GM23338 (cell line): ENCODE measurements at regions not wholly inside any gene's neighbourhood (a gene's known extent, or its start where the extent isn't known, plus 50 kb on each side); places are given as distances from the start of the nearest gene placed in this dataset.

Experiments
- ATAC-seq: fragments of 200-7000 bp; cut with Tn5 transposase; 3 replicates; pipeline ENCODE4 v1.9.1; 2020
- DNase-seq: peaks from one replicate; pipeline ENCODE4 v3.0.0-alpha.2; 2015; ENCODE audit warnings: low spot score
- H2AFZ ChIP-seq: fragments of 200-600 bp; sonication (generic); 2 replicates; pipeline ENCODE4 v1.8.0; 2016; ENCODE audit warnings: antibody characterized with exemption, mild to moderate bottlenecking, moderate library complexity
- H3F3A ChIP-seq: fragments of 200-600 bp; sonication (generic); replicated peaks from 2 replicates; pipeline ENCODE4 v1.8.0; 2017; ENCODE audit warnings: antibody characterized with exemption, mixed run types, low read depth
- H3K27ac ChIP-seq: fragments of 200-600 bp; sonication (generic); 2 replicates; pipeline ENCODE4 v1.6.1; 2016; ENCODE audit warnings: low read depth
- H3K27me3 ChIP-seq: fragments of 200-600 bp; sonication (generic); 2 replicates; pipeline ENCODE4 v1.8.0; 2016; ENCODE audit warnings: mild to moderate bottlenecking, mixed run types, moderate library complexity; ENCODE audit not compliant: insufficient read depth
- H3K36me3 ChIP-seq: fragments of 200-600 bp; sonication (generic); 2 replicates; pipeline ENCODE4 v1.8.0; 2016; ENCODE audit warnings: mild to moderate bottlenecking; ENCODE audit not compliant: insufficient read depth
- H3K4me1 ChIP-seq: fragments of 200-600 bp; sonication (generic); 2 replicates; pipeline ENCODE4 v1.8.0; 2016; ENCODE audit warnings: mild to moderate bottlenecking, moderate library complexity; ENCODE audit not compliant: insufficient read depth
- H3K4me2 ChIP-seq: fragments of 200-600 bp; sonication (generic); 2 replicates; pipeline ENCODE4 v1.7.1; 2017; ENCODE audit warnings: mixed run types
- H3K4me3 ChIP-seq: fragments of 200-600 bp; sonication (generic); 2 replicates; pipeline ENCODE4 v1.6.1; 2016; ENCODE audit warnings: mixed run types
- H3K79me2 ChIP-seq: fragments of 200-600 bp; sonication (generic); replicated peaks from 2 replicates; pipeline ENCODE4 v1.8.0; 2017; ENCODE audit warnings: mild to moderate bottlenecking; ENCODE audit not compliant: insufficient read depth
- H3K9me2 ChIP-seq: fragments of 200-600 bp; sonication (generic); 2 replicates; pipeline ENCODE4 v1.8.0; 2017; ENCODE audit not compliant: insufficient read depth
- H4K20me1 ChIP-seq: fragments of 200-600 bp; sonication (generic); replicated peaks from 2 replicates; pipeline ENCODE4 v1.8.0; 2017; ENCODE audit warnings: mild to moderate bottlenecking; ENCODE audit not compliant: insufficient read depth
- H3K27ac Mint-ChIP-seq: 2 replicates; pipeline ENCODE4 v1.8.0; 2020; ENCODE audit warnings: inconsistent platforms, mild to moderate bottlenecking, moderate library complexity, mixed read lengths
- H3K27me3 Mint-ChIP-seq: 3 replicates; pipeline ENCODE4 v1.8.0; 2022; ENCODE audit warnings: low read depth, mild to moderate bottlenecking, moderate library complexity, mixed read lengths, inconsistent platforms; ENCODE audit not compliant: insufficient read depth, poor library complexity
- H3K36me3 Mint-ChIP-seq: 3 replicates; pipeline ENCODE4 v1.8.0; 2021; ENCODE audit warnings: low read depth, mild to moderate bottlenecking, inconsistent platforms, moderate library complexity, mixed read lengths
- H3K4me1 Mint-ChIP-seq: 3 replicates; pipeline ENCODE4 v1.8.0; 2020; ENCODE audit warnings: mild to moderate bottlenecking, inconsistent platforms, mixed read lengths
- H3K4me3 Mint-ChIP-seq: 3 replicates; pipeline ENCODE4 v1.8.0; 2021; ENCODE audit warnings: moderate library complexity, mild to moderate bottlenecking, inconsistent platforms, mixed read lengths
- H3K9me3 Mint-ChIP-seq: 3 replicates; pipeline ENCODE4 v1.8.0; 2020; ENCODE audit warnings: moderate library complexity, mild to moderate bottlenecking, inconsistent platforms, mixed read lengths
- EZH2 ChIP-seq: fragments of 200-600 bp; sonication (generic); IDR thresholded peaks from one replicate; pipeline ENCODE4 v1.8.0; 2017; ENCODE audit warnings: antibody characterized with exemption, mild to moderate bottlenecking, low read depth; ENCODE audit not compliant: unreplicated experiment
- EZH2phosphoT487 ChIP-seq: fragments of 200-600 bp; sonication (generic); IDR thresholded peaks from one replicate; pipeline ENCODE4 v1.8.1; 2018; ENCODE audit warnings: antibody characterized with exemption; ENCODE audit not compliant: unreplicated experiment
- JUNB ChIP-seq: IDR thresholded peaks from one replicate; pipeline ENCODE4 v1.6.1; 2016; ENCODE audit warnings: antibody characterized with exemption; ENCODE audit not compliant: unreplicated experiment
- STAT1 ChIP-seq: IDR thresholded peaks from one replicate; pipeline ENCODE4 v1.6.1; 2016; ENCODE audit warnings: antibody characterized with exemption; ENCODE audit not compliant: unreplicated experiment
- ZNF331 ChIP-seq: fragments of 250-450 bp; sonication (Bioruptor Pico); IDR thresholded peaks from 2 replicates; pipeline ENCODE4 v1.5.0; 2020; ENCODE audit warnings: low read depth, mild to moderate bottlenecking, moderate library complexity
- TF ChIP-seq, protein P1 (sequence below): fragments of 250-450 bp; sonication (Bioruptor Pico); IDR thresholded peaks from 2 replicates; pipeline ENCODE4 v1.5.0; 2020; ENCODE audit warnings: mild to moderate bottlenecking, moderate library complexity
- TF ChIP-seq, protein P2 (sequence below): IDR thresholded peaks from 2 replicates; pipeline ENCODE4 v1.6.1; 2016; ENCODE audit warnings: antibody characterized with exemption
- TF ChIP-seq, protein P3 (sequence below): IDR thresholded peaks from one replicate; pipeline ENCODE4 v1.6.1; 2018; ENCODE audit warnings: antibody characterized with exemption; ENCODE audit not compliant: unreplicated experiment

DNA sequence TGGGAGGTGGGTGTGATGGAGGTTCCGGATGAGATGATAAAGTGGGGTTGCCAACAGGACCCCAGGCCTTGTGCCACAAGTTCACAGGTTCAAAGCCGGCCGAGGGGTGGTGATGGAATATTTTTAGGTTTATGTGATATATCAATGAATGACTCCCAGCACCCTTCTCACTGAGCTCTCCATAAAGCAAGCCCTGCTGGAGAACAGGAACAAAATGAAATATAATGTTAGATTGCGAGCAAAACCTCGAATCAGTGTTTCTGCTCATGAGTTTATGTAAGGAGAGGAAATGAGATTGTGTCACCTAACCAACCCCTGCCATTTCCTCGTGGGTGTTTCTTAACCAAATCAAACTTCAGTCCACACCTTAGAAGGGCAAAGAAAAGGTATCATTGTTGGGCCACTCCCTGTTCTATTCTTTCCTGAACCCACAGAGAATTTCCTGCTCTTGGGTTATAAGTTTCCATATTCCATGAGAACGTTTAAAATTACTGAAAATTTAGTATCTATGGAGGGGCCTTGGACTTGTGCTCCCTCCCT is 192.2 kb upstream of the EXOC2 start:
- Histone ChIP-seq H3K27ac (no peak overlapping the region), H3K36me3 (no peaks in the 10 kb centered on the region), H4K20me1 (no peaks in the 10 kb centered on the region), H3K9me2 (no peaks in the 10 kb centered on the region; the same call in 1 of the 2 replicates), H2AFZ (no peak overlapping the region), H3K4me1 (no peaks in the 10 kb centered on the region; the same call in 1 of the 2 replicates), H3K4me3 (no peak overlapping the region), H3F3A (no peaks in the 10 kb centered on the region), H3K27me3 (no peaks in the 10 kb centered on the region), H3K4me2 (no peak overlapping the region), H3K79me2 (no peaks in the 10 kb centered on the region)
- peaks cover 4% of the 10 kb centered on the region for H3K27me3 Mint-ChIP-seq
- H3K27ac Mint-ChIP-seq: no peak overlapping the region
- H3K4me1 Mint-ChIP-seq: peaks cover 10% of the 10 kb centered on the region
- H3K9me3 Mint-ChIP-seq: no peaks in the 10 kb centered on the region; the same call in 2 of the 3 replicates
- ATAC-seq: no peak
- TF ChIP-seq ZNF331 (CRISPR knock-in tag): no peak
- TF ChIP-seq JUNB: no peak
- TF ChIP-seq STAT1: no peak
- no peak for TF ChIP-seq EZH2
- TF ChIP-seq, protein P1, sequence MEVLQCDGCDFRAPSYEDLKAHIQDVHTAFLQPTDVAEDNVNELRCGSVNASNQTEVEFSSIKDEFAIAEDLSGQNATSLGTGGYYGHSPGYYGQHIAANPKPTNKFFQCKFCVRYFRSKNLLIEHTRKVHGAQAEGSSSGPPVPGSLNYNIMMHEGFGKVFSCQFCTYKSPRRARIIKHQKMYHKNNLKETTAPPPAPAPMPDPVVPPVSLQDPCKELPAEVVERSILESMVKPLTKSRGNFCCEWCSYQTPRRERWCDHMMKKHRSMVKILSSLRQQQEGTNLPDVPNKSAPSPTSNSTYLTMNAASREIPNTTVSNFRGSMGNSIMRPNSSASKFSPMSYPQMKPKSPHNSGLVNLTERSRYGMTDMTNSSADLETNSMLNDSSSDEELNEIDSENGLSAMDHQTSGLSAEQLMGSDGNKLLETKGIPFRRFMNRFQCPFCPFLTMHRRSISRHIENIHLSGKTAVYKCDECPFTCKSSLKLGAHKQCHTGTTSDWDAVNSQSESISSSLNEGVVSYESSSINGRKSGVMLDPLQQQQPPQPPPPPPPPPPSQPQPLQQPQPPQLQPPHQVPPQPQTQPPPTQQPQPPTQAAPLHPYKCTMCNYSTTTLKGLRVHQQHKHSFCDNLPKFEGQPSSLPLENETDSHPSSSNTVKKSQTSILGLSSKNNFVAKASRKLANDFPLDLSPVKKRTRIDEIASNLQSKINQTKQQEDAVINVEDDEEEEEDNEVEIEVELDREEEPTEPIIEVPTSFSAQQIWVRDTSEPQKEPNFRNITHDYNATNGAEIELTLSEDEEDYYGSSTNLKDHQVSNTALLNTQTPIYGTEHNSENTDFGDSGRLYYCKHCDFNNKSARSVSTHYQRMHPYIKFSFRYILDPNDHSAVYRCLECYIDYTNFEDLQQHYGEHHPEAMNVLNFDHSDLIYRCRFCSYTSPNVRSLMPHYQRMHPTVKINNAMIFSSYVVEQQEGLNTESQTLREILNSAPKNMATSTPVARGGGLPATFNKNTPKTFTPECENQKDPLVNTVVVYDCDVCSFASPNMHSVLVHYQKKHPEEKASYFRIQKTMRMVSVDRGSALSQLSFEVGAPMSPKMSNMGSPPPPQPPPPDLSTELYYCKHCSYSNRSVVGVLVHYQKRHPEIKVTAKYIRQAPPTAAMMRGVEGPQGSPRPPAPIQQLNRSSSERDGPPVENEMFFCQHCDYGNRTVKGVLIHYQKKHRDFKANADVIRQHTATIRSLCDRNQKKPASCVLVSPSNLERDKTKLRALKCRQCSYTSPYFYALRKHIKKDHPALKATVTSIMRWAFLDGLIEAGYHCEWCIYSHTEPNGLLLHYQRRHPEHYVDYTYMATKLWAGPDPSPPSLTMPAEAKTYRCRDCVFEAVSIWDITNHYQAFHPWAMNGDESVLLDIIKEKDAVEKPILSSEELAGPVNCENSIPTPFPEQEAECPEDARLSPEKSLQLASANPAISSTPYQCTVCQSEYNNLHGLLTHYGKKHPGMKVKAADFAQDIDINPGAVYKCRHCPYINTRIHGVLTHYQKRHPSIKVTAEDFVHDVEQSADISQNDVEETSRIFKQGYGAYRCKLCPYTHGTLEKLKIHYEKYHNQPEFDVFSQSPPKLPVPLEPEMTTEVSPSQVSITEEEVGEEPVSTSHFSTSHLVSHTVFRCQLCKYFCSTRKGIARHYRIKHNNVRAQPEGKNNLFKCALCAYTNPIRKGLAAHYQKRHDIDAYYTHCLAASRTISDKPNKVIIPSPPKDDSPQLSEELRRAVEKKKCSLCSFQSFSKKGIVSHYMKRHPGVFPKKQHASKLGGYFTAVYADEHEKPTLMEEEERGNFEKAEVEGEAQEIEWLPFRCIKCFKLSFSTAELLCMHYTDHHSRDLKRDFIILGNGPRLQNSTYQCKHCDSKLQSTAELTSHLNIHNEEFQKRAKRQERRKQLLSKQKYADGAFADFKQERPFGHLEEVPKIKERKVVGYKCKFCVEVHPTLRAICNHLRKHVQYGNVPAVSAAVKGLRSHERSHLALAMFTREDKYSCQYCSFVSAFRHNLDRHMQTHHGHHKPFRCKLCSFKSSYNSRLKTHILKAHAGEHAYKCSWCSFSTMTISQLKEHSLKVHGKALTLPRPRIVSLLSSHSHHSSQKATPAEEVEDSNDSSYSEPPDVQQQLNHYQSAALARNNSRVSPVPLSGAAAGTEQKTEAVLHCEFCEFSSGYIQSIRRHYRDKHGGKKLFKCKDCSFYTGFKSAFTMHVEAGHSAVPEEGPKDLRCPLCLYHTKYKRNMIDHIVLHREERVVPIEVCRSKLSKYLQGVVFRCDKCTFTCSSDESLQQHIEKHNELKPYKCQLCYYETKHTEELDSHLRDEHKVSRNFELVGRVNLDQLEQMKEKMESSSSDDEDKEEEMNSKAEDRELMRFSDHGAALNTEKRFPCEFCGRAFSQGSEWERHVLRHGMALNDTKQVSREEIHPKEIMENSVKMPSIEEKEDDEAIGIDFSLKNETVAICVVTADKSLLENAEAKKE (CRISPR knock-in tag): no peak
- no peak for TF ChIP-seq EZH2phosphoT487
- TF ChIP-seq, protein P2, sequence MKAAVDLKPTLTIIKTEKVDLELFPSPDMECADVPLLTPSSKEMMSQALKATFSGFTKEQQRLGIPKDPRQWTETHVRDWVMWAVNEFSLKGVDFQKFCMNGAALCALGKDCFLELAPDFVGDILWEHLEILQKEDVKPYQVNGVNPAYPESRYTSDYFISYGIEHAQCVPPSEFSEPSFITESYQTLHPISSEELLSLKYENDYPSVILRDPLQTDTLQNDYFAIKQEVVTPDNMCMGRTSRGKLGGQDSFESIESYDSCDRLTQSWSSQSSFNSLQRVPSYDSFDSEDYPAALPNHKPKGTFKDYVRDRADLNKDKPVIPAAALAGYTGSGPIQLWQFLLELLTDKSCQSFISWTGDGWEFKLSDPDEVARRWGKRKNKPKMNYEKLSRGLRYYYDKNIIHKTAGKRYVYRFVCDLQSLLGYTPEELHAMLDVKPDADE: no peak
- TF ChIP-seq, protein P3, sequence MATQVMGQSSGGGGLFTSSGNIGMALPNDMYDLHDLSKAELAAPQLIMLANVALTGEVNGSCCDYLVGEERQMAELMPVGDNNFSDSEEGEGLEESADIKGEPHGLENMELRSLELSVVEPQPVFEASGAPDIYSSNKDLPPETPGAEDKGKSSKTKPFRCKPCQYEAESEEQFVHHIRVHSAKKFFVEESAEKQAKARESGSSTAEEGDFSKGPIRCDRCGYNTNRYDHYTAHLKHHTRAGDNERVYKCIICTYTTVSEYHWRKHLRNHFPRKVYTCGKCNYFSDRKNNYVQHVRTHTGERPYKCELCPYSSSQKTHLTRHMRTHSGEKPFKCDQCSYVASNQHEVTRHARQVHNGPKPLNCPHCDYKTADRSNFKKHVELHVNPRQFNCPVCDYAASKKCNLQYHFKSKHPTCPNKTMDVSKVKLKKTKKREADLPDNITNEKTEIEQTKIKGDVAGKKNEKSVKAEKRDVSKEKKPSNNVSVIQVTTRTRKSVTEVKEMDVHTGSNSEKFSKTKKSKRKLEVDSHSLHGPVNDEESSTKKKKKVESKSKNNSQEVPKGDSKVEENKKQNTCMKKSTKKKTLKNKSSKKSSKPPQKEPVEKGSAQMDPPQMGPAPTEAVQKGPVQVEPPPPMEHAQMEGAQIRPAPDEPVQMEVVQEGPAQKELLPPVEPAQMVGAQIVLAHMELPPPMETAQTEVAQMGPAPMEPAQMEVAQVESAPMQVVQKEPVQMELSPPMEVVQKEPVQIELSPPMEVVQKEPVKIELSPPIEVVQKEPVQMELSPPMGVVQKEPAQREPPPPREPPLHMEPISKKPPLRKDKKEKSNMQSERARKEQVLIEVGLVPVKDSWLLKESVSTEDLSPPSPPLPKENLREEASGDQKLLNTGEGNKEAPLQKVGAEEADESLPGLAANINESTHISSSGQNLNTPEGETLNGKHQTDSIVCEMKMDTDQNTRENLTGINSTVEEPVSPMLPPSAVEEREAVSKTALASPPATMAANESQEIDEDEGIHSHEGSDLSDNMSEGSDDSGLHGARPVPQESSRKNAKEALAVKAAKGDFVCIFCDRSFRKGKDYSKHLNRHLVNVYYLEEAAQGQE: no peak
- H3K4me3 Mint-ChIP-seq: no peak overlapping the region
- no peaks in the 10 kb centered on the region for H3K36me3 Mint-ChIP-seq
- DNase-seq: no peak
